GM10266 (cell line): ENCODE measurements at regions not wholly inside any gene's neighbourhood (a gene's known extent, or its start where the extent isn't known, plus 50 kb on each side); places are given as distances from the start of the nearest gene placed in this dataset.

ENCODE experiments used
- DNase-seq: peaks from one replicate; pipeline ENCODE4 v3.0.0; 2012; ENCODE audit errors: extremely low spot score
- CTCF ChIP-seq: IDR thresholded peaks from 2 replicates; pipeline ENCODE4 v1.5.1; 2012; ENCODE audit warnings: mild to moderate bottlenecking, low read depth; ENCODE audit not compliant: control insufficient read depth, insufficient read depth; ENCODE audit errors: missing control alignments

GRCh38 chr4:149248191-149248764, 567.4 kb downstream of the IQCM start:
- DNase-seq, result no peak

GRCh38 chr4:149247164-149247563, 568.5 kb downstream of the IQCM start:
- TF ChIP-seq CTCF, result no peak
- DNase-seq, result no peak

More at GRCh38 chr4:149248191-149248764, 567.4 kb downstream of the IQCM start:
- TF ChIP-seq CTCF, result no peak

GRCh38 chr4:149245333-149245732, 570.3 kb downstream of the IQCM start:
- DNase-seq, result no peak
- TF ChIP-seq CTCF, result no peak

GRCh38 chr4:149238097-149238496, 577.5 kb downstream of the IQCM start:
- DNase-seq, result no peak
- TF ChIP-seq CTCF, result no peak

- TF ChIP-seq CTCF, result no peak
- DNase-seq, result no peak
These were observed 580.8 kb downstream of the IQCM start for GRCh38 chr4:149234798-149235197.

- TF ChIP-seq CTCF, result no peak
- no peak for DNase-seq
These were observed 592.0 kb downstream of the IQCM start for GRCh38 chr4:149223659-149224058.

- no peak for TF ChIP-seq CTCF
- DNase-seq, result no peak
These were observed 597.0 kb downstream of the IQCM start for GRCh38 chr4:149218672-149219071.
